H9 (cell line): ENCODE measurements at regions not wholly inside any gene's neighbourhood (a gene's known extent, or its start where the extent isn't known, plus 50 kb on each side); places are given as distances from the start of the nearest gene placed in this dataset.

Experiments
- DNase-seq: peaks from one replicate; pipeline ENCODE4 v3.0.0-alpha.2; 2017
- H2AFZ ChIP-seq: one replicate; pipeline ENCODE4 v1.6.1; 2013; ENCODE audit warnings: mild to moderate bottlenecking, low read length, control low read depth, moderate library complexity
- H2AK5ac ChIP-seq: 2 replicates; pipeline ENCODE4 v1.6.1; 2013; ENCODE audit warnings: low read length, control low read depth, mixed read lengths; ENCODE audit not compliant: insufficient read length
- H2BK120ac ChIP-seq: one replicate; pipeline ENCODE4 v1.6.1; 2013; ENCODE audit warnings: low read depth, mild to moderate bottlenecking, low read length, control low read depth, inconsistent platforms; ENCODE audit not compliant: poor library complexity, severe bottlenecking
- H2BK12ac ChIP-seq: 2 replicates; pipeline ENCODE4 v1.6.1; 2013; ENCODE audit warnings: low read length, control low read depth, mixed read lengths, low read depth; ENCODE audit not compliant: insufficient read length
- H2BK15ac ChIP-seq: 2 replicates; pipeline ENCODE4 v1.6.1; 2013; ENCODE audit warnings: low read depth, low read length, control low read depth
- H2BK20ac ChIP-seq: one replicate; pipeline ENCODE4 v1.6.1; 2013; ENCODE audit warnings: low read depth, mild to moderate bottlenecking, low read length, control low read depth, inconsistent platforms; ENCODE audit not compliant: poor library complexity, severe bottlenecking
- H2BK5ac ChIP-seq: 2 replicates; pipeline ENCODE4 v1.6.1; 2013; ENCODE audit warnings: low read length, control low read depth, mixed read lengths; ENCODE audit not compliant: insufficient read length
- H3K14ac ChIP-seq: 2 replicates; pipeline ENCODE4 v1.6.1; 2013; ENCODE audit warnings: low read length, control low read depth; ENCODE audit not compliant: insufficient read depth
- H3K18ac ChIP-seq: 2 replicates; pipeline ENCODE4 v1.6.1; 2013; ENCODE audit warnings: low read depth, mild to moderate bottlenecking, mixed read lengths, low read length, control low read depth; ENCODE audit not compliant: insufficient read length
- H3K23ac ChIP-seq: 2 replicates; pipeline ENCODE4 v1.6.1; 2013; ENCODE audit warnings: low read length, control low read depth, mixed read lengths, low read depth; ENCODE audit not compliant: insufficient read length
- H3K23me2 ChIP-seq: 2 replicates; pipeline ENCODE4 v1.6.1; 2013; ENCODE audit warnings: low read depth, mild to moderate bottlenecking, mixed read lengths, low read length, control low read depth; ENCODE audit not compliant: insufficient read length, poor library complexity, severe bottlenecking
- H3K27ac ChIP-seq: 2 replicates; pipeline ENCODE4 v1.5.1; 2013; ENCODE audit warnings: low read length, control low read depth, mixed read lengths, low read depth; ENCODE audit not compliant: insufficient read length
- H3K27me3 ChIP-seq: 2 replicates; pipeline ENCODE4 v1.6.1; 2013; ENCODE audit warnings: low read length, control low read depth, inconsistent platforms; ENCODE audit not compliant: insufficient read depth
- H3K4ac ChIP-seq: 2 replicates; pipeline ENCODE4 v1.6.1; 2013; ENCODE audit warnings: low read depth, mild to moderate bottlenecking, control low read depth, inconsistent platforms, low read length, moderate library complexity
- H3K4me1 ChIP-seq: 2 replicates; pipeline ENCODE4 v1.6.1; 2013; ENCODE audit warnings: low read length, control low read depth, inconsistent platforms; ENCODE audit not compliant: insufficient read depth
- H3K4me2 ChIP-seq: 2 replicates; pipeline ENCODE4 v1.6.1; 2013; ENCODE audit warnings: low read length, control low read depth, mixed read lengths; ENCODE audit not compliant: insufficient read length, insufficient read depth
- H3K56ac ChIP-seq: 2 replicates; pipeline ENCODE4 v1.6.1; 2013; ENCODE audit warnings: low read depth, mild to moderate bottlenecking, mixed read lengths, low read length, control low read depth; ENCODE audit not compliant: insufficient read length
- H3K79me1 ChIP-seq: 2 replicates; pipeline ENCODE4 v1.6.1; 2013; ENCODE audit warnings: low read depth, mild to moderate bottlenecking, moderate library complexity, low read length, control low read depth, inconsistent platforms; ENCODE audit not compliant: insufficient read depth, poor library complexity, severe bottlenecking
- H3K79me2 ChIP-seq: 2 replicates; pipeline ENCODE4 v1.6.1; 2013; ENCODE audit warnings: low read length, control low read depth, inconsistent platforms; ENCODE audit not compliant: insufficient read depth
- H3K9ac ChIP-seq: 2 replicates; pipeline ENCODE4 v1.6.1; 2013; ENCODE audit warnings: low read length, control low read depth, mixed read lengths; ENCODE audit not compliant: insufficient read length; ENCODE audit errors: extremely low read depth
- H3K9me3 ChIP-seq: one replicate; pipeline ENCODE4 v1.6.1; 2013; ENCODE audit warnings: low read depth, low read length, inconsistent platforms; ENCODE audit not compliant: control insufficient read depth
- H3T11ph ChIP-seq: one replicate; pipeline ENCODE4 v1.6.1; 2013; ENCODE audit warnings: mild to moderate bottlenecking, low read length, control low read depth, inconsistent platforms
- H4K20me1 ChIP-seq: one replicate; pipeline ENCODE4 v1.6.1; 2013; ENCODE audit not compliant: control insufficient read depth, insufficient read length, insufficient read depth
- H4K5ac ChIP-seq: 2 replicates; pipeline ENCODE4 v1.6.1; 2013; ENCODE audit warnings: low read depth, mild to moderate bottlenecking, mixed read lengths, low read length, control low read depth; ENCODE audit not compliant: insufficient read length
- H4K8ac ChIP-seq: replicated peaks from 2 replicates; pipeline ENCODE4 v1.6.1; 2013; ENCODE audit warnings: low read length, control low read depth, mixed read lengths, low read depth; ENCODE audit not compliant: insufficient read length
- H4K91ac ChIP-seq: 2 replicates; pipeline ENCODE4 v1.6.1; 2013; ENCODE audit warnings: low read depth, mild to moderate bottlenecking, moderate library complexity, mixed read lengths, low read length, control low read depth; ENCODE audit not compliant: insufficient read length
- H3K27ac Mint-ChIP-seq, 3 experiments: 2 replicates in 2 of 3; 3 replicates in 1 of 3; pipeline ENCODE4 v1.8.0; 2020 to 2021; ENCODE audit warnings: mixed read lengths in 3 of 3, mild to moderate bottlenecking in 1 of 3, moderate library complexity in 1 of 3
- H3K27me3 Mint-ChIP-seq: 2 replicates; pipeline ENCODE4 v1.8.0; 2021; ENCODE audit warnings: low read depth, mild to moderate bottlenecking, moderate library complexity, mixed read lengths
- H3K36me3 Mint-ChIP-seq, 3 experiments: 2 replicates in 2 of 3; 3 replicates in 1 of 3; pipeline ENCODE4 v1.8.0; 2020 to 2021; ENCODE audit warnings: low read depth in 3 of 3, mixed read lengths in 3 of 3; ENCODE audit not compliant: insufficient read depth in 1 of 3
- H3K4me1 Mint-ChIP-seq, 2 experiments: 2 replicates each; pipeline ENCODE4 v1.8.0; 2020; ENCODE audit warnings: mixed read lengths in 2 of 2
- H3K4me3 Mint-ChIP-seq, 2 experiments: 2 replicates in 1 of 2; 3 replicates in 1 of 2; pipeline ENCODE4 v1.8.0; 2020 to 2021; ENCODE audit warnings: mild to moderate bottlenecking in 2 of 2, mixed read lengths in 2 of 2, moderate library complexity in 1 of 2
- H3K9me3 Mint-ChIP-seq, 2 experiments: 2 replicates in 1 of 2; 3 replicates in 1 of 2; pipeline ENCODE4 v1.8.0; 2020; ENCODE audit warnings: mild to moderate bottlenecking in 2 of 2, mixed read lengths in 2 of 2, moderate library complexity in 1 of 2
- WGBS: extraction: QIAGEN DNeasy Blood & Tissue Kit; methylation state at CpG from one replicate; pipeline ENCODE4 v1.1.7; 2013; ENCODE audit warnings: missing lambda C conversion rate, low lambda C conversion rate, mixed read lengths; ENCODE audit not compliant: insufficient read length; ENCODE audit errors: extremely low coverage; 5-methylcytosine and 5-hydroxymethylcytosine counted together
- TF ChIP-seq, protein P1 (sequence below): fragments of 200-600 bp; sonication (generic); conservative IDR thresholded peaks from 3 replicates; pipeline ENCODE4 v1.8.0; 2021; ENCODE audit warnings: antibody characterized with exemption, mild to moderate bottlenecking

DNA sequence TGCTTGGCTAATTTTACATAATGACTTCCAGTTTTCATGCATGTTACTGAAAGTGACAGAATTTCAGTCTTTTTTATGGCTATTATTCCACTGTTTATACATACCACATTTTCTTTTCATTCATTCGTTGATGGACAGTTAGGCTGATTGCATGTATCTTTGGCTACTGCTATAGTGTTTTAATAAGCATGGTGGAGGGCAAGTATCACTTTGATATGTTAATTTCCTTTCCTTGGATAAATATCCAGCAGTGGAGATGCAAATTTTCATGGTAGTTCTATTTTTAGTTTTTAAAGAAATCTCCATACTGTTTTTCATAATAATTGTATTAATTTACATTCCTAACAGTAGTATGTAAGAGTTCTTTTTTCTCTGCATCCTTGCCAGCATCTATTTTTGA is 297.9 kb downstream of the PRR16 start:
- Histone ChIP-seq H4K91ac (no peak overlapping the region), H2BK12ac (no peak overlapping the region), H2AK5ac (no peak overlapping the region), H2BK120ac (no peak overlapping the region), H3K23me2 (no peaks in the 10 kb centered on the region), H3K18ac (no peak overlapping the region), H3K9ac (no peak overlapping the region), H3K79me1 (no peaks in the 10 kb centered on the region), H3K4ac (no peak overlapping the region), H4K20me1 (no peaks in the 10 kb centered on the region), H2BK5ac (no peak overlapping the region), H3K9me3 (no peaks in the 10 kb centered on the region), H3T11ph (no peak overlapping the region), H3K23ac (no peak overlapping the region), H4K8ac (no peak overlapping the region), H4K5ac (no peak overlapping the region), H2BK20ac (no peak overlapping the region), H3K56ac (no peak overlapping the region), H3K27me3 (no peaks in the 10 kb centered on the region), H3K14ac (no peak overlapping the region), H3K79me2 (no peaks in the 10 kb centered on the region), H2BK15ac (no peak overlapping the region), H3K4me2 (no peak overlapping the region), H3K4me1 (no peaks in the 10 kb centered on the region; the same call in 1 of the 2 replicates), H3K27ac (no peak overlapping the region), H2AFZ (no peak overlapping the region)
- Mint-ChIP-seq H3K4me3 (no peak overlapping the region), H3K27ac (peak overlapping the region in 2 of 3 experiments; percentile 57 to 74; a peak in 4 of 7 replicates), H3K9me3 (peaks cover 4 to 9% of the 10 kb centered on the region in 2 experiments; a peak in 4 of 5 replicates), H3K4me1 (peaks cover 28 to 45% of the 10 kb centered on the region in 2 experiments), H3K27me3 (no peaks in the 10 kb centered on the region), H3K36me3 (peaks cover 7 to 16% (median 10%) of the 10 kb centered on the region in 3 experiments)
- TF ChIP-seq, protein P1, sequence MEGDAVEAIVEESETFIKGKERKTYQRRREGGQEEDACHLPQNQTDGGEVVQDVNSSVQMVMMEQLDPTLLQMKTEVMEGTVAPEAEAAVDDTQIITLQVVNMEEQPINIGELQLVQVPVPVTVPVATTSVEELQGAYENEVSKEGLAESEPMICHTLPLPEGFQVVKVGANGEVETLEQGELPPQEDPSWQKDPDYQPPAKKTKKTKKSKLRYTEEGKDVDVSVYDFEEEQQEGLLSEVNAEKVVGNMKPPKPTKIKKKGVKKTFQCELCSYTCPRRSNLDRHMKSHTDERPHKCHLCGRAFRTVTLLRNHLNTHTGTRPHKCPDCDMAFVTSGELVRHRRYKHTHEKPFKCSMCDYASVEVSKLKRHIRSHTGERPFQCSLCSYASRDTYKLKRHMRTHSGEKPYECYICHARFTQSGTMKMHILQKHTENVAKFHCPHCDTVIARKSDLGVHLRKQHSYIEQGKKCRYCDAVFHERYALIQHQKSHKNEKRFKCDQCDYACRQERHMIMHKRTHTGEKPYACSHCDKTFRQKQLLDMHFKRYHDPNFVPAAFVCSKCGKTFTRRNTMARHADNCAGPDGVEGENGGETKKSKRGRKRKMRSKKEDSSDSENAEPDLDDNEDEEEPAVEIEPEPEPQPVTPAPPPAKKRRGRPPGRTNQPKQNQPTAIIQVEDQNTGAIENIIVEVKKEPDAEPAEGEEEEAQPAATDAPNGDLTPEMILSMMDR, result no peak
- no CpG with 5 or more reads among the region's 1 CpG for WGBS
- no peak for DNase-seq
